Stimulated activated CD4-positive, alpha-beta T cell treated with anti-CD3 and anti-CD28 coated beads, Interleukin-12 subunit alpha, Interleukin-12 subunit beta, amount 100 ng/mL, for 24 hours (primary cell): ENCODE measurements at regions not wholly inside any gene's neighbourhood (a gene's known extent, or its start where the extent isn't known, plus 50 kb on each side); places are given as distances from the start of the nearest gene placed in this dataset.
"Not testable (repeated sequence)": the region's sequence is repeated elsewhere in the genome, so short reads cannot be mapped to it uniquely, and the experiment has no call there.

ENCODE experiments used
- DNase-seq, 2 experiments: peaks; one replicate each; pipeline ENCODE4 v3.0.0-alpha.2; 2020; ENCODE audit warnings: low read depth in 2 of 2

DNA sequence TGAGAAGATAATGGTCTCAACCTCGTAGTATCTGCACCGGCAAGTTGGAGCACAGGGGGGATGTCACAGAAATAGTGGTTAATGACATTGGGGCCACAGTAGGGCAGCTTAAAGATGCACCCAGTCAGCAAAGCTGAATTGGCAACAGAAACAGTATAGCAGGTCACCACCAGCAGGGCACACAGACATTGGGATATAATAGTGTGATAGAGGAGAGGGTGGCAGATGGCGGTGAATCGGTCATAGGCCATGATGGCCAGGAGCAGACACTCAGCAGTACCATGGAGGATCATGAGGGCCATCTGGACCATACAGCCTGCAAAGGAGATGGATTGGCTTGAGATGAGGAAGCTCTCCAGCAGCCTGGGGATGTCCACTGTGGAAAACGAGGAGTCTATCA, 106.0 kb upstream of the OR9Q1 start:
- DNase-seq: no peak

DNA sequence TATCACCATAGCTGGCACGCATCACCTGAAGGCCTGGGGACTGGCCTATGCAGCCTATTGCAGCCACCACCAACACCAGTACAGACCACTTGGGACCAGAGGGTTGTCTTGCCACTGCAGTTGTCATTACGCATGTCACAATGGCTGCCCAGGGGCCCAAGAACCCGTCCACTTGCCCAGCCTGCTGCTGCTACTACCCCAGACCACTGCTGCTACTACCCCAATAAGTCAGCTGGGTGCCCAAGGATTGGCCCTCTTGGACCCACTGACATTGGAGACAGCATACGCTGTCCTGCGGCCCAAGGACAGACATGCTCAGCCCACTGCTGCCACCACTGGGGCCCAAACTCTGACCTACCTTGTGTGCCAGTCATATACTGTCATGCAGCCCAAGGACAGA, 102.7 kb upstream of the OR9Q1 start:
- DNase-seq: no peak

DNA sequence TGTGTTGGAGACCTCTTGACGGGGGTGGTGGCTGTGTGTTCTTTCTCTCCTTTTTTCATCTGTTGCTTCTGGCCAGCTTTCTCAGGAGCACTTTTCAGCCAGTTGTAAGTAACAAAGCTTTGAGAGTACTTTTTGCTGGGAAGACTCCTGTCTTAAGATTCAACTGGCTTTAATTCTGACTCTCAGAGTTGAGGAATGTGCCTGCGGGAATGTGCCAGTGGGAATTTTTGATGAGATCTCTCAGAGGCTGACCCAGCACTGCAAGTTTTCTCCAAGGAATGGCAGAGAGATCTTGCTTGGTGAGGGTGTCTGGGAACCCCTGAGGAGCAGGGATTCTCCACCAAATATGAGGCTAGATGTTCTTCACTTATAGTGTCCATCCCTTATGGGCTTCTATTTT, 91.6 kb upstream of the OR9Q1 start:
- no peak for DNase-seq

DNA sequence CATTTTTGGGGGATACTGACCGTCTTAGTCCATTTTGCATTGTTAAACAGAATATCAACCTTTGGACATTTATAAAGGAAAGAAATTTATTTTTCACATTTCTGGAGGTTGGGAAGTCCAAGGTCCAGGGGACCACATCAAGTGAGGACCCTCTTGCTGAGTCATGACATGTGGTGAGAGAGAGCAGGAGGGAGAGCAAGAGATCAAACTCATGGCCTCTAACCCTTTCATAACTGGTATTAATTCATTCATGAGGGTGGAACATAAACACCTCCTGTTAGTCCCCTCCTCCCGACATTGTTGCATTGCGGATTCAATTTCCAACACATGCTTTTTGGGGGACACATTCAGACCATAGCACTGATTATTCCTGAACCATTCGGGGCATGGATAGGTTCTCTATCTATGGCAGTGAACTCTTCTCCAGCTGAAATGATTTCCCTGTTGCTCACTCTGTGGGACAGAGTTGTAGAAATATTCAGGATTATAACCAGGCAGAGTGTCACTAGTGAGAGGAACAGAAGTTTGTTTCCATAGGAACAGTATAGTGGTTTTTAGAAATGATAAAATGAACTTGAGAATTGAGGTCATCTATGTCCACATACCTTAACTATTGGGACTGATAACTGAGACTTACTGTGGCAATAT, 88.2 kb upstream of the OR9Q1 start:
- no peak for DNase-seq

DNA sequence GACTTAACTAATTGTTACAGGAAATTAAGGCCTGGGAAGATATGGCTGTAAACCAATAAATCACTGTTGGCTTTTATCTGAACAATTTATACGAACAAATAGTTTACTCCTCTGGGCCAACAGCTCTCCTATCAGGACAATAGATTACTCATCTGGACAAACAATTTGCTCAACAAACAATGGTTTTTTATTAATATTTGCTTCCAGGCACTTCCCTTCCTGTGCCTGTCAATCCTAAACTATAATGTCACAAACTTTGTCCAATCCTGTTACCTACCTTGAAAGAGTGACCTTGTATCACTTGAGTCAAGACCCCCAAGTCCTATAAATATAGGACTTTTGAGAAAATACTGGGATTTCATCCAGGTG, 87.6 kb upstream of the OR9Q1 start:
- DNase-seq: no peak

DNA sequence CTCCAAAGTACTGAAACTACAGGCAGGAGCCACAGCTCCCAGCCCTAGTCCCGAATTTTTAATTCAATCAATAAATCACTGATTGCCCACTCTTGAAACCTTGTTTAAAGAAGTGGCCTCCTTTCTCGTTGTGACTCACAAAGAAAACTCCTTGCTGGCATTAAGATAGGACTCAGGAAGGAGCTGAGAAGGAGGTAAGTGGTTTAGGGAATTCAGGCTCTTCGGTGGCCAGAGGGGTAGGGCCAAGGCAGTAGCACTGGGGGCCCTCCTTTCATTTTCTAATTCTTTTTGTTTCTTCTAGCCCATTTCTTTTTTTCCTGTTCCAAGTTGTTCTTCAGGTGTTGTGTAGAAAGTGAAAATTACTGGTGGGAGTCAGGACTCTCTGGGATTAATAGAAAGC, 86.2 kb upstream of the OR9Q1 start:
- no peak for DNase-seq

DNA sequence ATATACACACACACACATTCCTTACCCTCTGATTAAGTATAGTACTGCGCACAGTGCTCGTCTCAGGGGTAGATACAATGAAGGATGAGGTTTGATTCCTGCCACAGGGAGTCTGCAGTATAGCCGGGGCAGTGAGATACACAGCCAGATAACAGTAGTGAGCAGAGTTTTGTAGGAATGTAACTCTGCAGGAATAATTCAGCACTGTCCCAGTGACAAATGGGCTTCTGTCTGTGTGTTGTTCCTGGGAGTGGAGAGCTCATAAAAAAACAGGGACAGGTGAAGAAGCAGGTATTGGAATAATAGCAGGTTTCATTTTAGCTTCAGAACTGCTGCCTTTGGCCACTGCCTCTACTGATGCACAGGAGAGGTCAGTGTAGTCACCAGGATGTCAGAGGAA, 85.3 kb upstream of the OR9Q1 start:
- no peak for DNase-seq

DNA sequence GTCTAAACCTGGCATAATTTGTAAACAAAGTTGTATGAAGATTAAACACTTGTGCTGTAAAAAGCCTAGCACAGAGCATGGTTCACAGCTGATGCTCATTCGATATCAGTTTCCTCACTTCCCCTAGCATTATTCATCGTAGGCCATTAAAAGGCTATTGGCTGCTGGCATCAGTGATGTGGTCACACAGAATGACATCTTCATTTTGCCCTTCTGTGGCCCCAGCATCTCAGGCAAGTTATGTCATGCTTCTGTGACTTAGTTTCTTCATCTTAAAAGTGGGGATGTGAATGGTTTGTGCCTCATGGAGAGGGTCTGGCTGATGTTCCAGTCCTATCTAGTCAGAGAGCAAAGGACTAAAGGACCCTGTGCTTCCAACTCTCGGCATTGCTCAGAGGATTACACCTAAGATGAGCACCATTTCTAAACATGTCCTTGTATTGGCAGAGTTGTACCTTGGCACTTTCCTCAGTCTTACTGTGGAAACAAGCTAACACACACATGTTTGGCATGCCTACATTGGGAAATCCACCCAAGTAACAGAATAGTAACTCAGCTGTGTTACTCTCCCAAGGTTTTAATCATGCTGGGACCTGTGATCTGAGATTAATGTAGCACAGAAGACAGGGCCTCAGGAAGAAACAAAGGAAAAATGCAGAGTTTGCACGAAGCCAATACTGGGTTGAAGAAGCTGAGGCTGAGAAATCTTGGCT, 83.5 kb upstream of the OR9Q1 start:
- DNase-seq: no peak

DNA sequence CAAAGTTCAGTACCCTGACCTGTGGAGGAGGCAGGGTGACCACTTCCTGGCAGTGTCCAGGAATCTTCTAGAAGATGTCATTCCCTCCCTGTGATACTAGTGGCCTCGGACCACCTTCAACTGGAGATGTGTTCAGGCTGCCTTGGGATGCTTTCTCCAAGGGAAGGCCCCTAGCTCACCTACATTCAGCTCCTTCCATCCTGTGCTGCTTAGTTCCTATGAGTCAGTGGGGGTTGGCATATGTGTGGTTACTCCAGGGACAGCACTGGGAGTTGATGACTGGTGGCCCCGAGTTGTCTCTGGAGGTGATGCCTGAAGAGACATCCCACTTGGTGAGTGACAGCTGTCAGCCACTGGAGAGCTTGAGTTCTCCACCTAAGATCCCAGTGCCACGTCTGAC, 81.8 kb upstream of the OR9Q1 start:
- no peak for DNase-seq

DNA sequence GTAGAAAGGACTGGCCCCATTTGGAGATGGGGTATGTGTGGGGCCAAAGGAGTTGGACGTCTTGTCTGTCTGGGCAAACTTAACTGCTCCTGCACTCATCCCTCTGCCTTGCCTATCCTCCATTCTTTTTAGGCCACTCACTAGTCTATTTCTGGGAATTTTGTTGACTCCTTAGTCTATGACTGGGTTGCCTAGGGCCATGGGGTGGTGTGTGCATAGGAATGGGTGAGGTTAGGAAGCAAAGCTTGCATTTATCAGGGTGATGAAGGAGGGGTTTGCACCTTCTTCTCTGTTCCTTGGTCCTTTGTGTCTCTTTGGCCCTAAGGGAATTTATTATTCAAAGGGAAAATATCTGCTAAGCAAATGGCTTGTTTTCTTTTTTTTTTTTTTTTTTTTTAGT, 80.9 kb upstream of the OR9Q1 start:
- DNase-seq: no peak

DNA sequence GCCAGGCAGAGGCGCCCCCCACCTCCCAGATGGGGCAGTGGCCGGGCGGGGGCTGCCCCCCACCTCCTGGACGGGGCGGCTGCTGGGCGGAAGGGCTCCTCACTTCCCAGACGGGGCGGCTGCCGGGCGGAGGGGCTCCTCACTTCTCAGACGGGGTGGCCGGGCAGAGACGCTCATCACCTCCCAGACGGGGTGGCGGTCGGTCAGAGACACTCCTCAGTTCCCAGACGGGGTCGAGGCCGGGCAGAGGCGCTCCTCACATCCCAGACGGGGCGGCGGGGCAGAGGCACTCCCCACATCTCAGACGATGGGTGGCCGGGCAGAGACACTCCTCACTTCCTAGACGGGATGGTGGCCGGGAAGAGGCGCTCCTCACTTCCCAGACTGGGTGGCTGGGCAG, 79.9 kb upstream of the OR9Q1 start:
- DNase-seq: not testable (repeated sequence)

DNA sequence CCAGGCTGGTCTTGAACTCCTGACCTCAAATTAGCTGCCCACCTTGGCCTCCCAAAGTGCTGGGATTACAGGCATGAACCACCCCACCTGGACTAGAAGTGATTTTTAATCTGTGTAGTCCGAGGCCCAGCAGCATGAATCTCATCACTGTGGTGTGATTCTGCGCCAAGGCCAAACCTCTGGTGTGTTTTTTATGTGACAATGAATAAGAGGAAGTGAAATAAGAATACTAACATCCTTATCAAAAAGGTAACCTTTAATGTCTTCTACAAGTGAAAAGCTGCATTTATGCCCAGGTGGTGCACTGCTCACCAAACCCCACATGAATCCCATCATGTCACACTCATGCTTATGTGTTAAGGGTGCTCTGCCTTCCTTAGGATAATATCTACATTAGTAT, 77.1 kb upstream of the OR9Q1 start:
- DNase-seq: no peak

DNA sequence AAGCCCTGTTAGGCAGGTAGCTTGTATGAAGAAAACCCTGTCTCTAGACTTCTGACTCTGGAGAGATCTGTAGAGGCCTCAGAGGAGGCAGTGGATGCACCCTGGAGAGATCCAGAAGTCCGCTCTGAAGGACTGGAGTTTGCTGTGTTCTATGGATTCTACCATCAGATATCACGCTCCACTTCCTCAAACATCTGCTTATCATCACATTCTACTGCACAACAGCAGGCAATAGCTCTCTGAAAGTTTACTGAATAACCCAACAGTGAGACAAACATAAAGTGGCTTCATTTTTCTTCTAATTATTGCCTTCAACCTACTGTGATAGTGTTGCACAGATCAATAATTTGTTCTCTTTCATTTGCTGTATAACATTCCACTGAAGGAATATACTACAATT, 59.0 kb upstream of the OR9Q1 start:
- DNase-seq: no peak

DNA sequence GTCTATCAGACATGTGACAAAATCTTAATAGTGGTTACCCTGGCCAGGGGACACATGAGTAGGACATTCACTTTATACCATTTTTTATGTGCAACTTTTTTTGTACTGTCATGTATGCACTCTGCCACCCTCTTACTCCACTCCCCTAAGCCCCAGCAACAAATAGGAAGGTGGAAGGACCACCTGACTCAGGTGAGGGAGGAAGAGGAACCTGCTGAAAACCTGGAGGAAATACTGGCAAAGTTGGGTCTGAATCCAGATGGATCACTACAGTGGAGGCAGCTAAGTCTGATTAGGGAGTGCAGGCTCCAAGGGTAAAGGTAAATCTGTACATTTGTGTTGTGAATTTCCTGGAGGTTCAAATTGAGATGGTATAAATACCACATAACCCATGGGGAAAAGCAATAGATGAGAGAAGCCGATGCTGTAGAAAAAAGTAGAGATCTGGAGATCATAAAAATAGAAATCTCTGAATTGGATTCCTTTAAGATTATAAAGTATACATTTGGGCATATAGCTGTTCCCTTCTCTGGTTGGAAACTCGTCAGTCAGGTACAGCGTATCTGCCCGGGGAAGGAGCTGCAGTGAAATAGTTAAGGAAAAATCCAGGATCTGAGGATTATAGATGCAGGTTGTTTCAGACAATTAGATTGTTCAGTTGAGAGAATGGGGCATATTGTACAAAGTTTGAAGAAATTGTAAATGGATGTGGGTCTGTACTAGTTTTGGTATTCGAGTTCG, 52.2 kb upstream of the OR9Q1 start:
- DNase-seq: no peak

DNA sequence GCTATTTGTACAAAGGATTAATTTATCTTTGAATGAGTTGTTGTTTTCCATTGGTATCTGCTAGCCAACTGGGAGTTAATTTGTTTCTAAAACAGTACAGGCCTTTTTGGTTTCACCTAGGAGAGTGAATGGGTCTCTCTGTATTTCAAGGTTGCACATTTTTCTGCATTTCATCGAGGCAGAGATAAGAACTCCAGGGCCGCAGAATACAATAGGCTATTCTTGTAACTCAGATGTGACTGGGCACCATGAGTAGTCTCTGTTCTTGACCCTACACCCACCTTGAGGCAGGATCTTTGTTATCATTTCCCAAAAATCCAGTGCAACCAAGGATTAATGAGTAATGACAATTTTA, 51.7 kb upstream of the OR9Q1 start:
- DNase-seq: no peak
